Esophagus muscularis mucosa (tissue), 4 donors: ENCODE measurements at regions not wholly inside any gene's neighbourhood (a gene's known extent, or its start where the extent isn't known, plus 50 kb on each side); places are given as distances from the start of the nearest gene placed in this dataset.

Experiments used
- DNase-seq: peaks from one replicate; pipeline ENCODE4 v3.0.0-alpha.2; 2017; ENCODE audit errors: extremely low spot score
- H3K27ac ChIP-seq, 4 donors: fragments of 200-600 bp; sonication (generic); replicated peaks in 1 of 4; 1 replicate in 3 of 4; 2 replicates in 1 of 4; pipeline ENCODE4 v1.5.1; 2016 to 2019; ENCODE audit warnings: mild to moderate bottlenecking in 1 of 4
- H3K27me3 ChIP-seq, 4 donors: fragments of 200-600 bp; sonication (generic); one replicate each; pipeline versions ENCODE4 v1.5.1 to v1.6.0; 2016 to 2019
- H3K36me3 ChIP-seq, 4 donors: fragments of 200-600 bp; sonication (generic); one replicate each; pipeline ENCODE4 v1.5.1; 2016 to 2019
- H3K4me1 ChIP-seq, 4 donors: fragments of 200-600 bp; sonication (generic); one replicate each; pipeline ENCODE4 v1.5.1; 2016 to 2019
- H3K4me3 ChIP-seq, 4 donors: fragments of 200-600 bp; sonication (generic); 1 replicate in 2 of 4; 2 replicates in 2 of 4; pipeline ENCODE4 v1.5.1; 2016 to 2019; ENCODE audit warnings: mild to moderate bottlenecking in 4 of 4, moderate library complexity in 1 of 4
- H3K9me3 ChIP-seq, 4 donors: fragments of 200-600 bp; sonication (generic); 1 replicate in 3 of 4; 2 replicates in 1 of 4; pipeline ENCODE4 v1.5.1; 2016 to 2019
- CTCF ChIP-seq, 3 experiments: fragments of 200-600 bp in 2 of 3; fragments of 450-650 bp in 1 of 3; sonication (generic) in 2 of 3; IDR thresholded peaks; one replicate each; pipeline ENCODE4 v1.5.1; 2017 to 2019; ENCODE audit warnings: antibody characterized with exemption in 3 of 3, mild to moderate bottlenecking in 2 of 3, moderate library complexity in 1 of 3
- EP300 ChIP-seq: sonication (generic); formaldehyde crosslinking; IDR thresholded peaks from one replicate; pipeline ENCODE4 v1.6.1; 2017; ENCODE audit warnings: antibody characterized with exemption
- POLR2A ChIP-seq: fragments of 450-650 bp; IDR thresholded peaks from one replicate; pipeline ENCODE4 v1.6.1; 2017; ENCODE audit warnings: antibody characterized with exemption, moderate library complexity, mild to moderate bottlenecking, low read depth
- POLR2AphosphoS5 ChIP-seq, 2 donors: sonication (generic); formaldehyde crosslinking; IDR thresholded peaks; one replicate each; pipeline ENCODE4 v1.6.1; 2017; ENCODE audit warnings: antibody characterized with exemption in 2 of 2
- WGBS: methylation state at CpG from one replicate; pipeline ENCODE4 v1.1.5; 2018; 5-methylcytosine and 5-hydroxymethylcytosine counted together
- intact Hi-C: fragments of 100-400 bp; cut with DNase I; formaldehyde crosslinking; loops from one replicate; pipeline ENCODE4 v1.15.1; 2023

GRCh38 chr2:236671896-236672562, 102.4 kb downstream of the ACKR3 start:
- no peak overlapping the region for H3K4me3 ChIP-seq
- TF ChIP-seq POLR2A (no peak), CTCF (IDR thresholded peaks at IDR 0.05) (no peak), EP300 (no peak), POLR2AphosphoS5 (IDR thresholded peaks at IDR 0.05) (no peak)
- DNase-seq: peak; percentile 62
- no peaks in the 10 kb centered on the region for H3K27me3 ChIP-seq
- H3K9me3 ChIP-seq: peaks cover 0 to 3% (median 0%) of the 10 kb centered on the region in 4 donors
- intact Hi-C loops: no loop called here
- peaks cover 10 to 20% (median 17%) of the 10 kb centered on the region in 4 donors for H3K4me1 ChIP-seq
- no peak overlapping the region for H3K27ac ChIP-seq
- 93% methylated on average over 9 of the region's 11 CpGs for WGBS
- H3K36me3 ChIP-seq: no peaks in the 10 kb centered on the region

GRCh38 chr2:236672606-236673005, 103.0 kb downstream of the ACKR3 start:
- Histone ChIP-seq H3K4me1 (peaks cover 10 to 20% (median 18%) of the 10 kb centered on the region in 4 donors), H3K9me3 (no peaks in the 10 kb centered on the region), H3K4me3 (no peak overlapping the region), H3K27me3 (no peaks in the 10 kb centered on the region), H3K27ac (no peak overlapping the region), H3K36me3 (no peaks in the 10 kb centered on the region)
- TF ChIP-seq EP300: no peak
- TF ChIP-seq POLR2AphosphoS5 (IDR thresholded peaks at IDR 0.05): no peak
- TF ChIP-seq POLR2A: no peak
- TF ChIP-seq CTCF (IDR thresholded peaks at IDR 0.05): no peak
- DNase-seq: peak; percentile 72
- 98% methylated on average over 5 of the region's 5 CpGs for WGBS
- intact Hi-C loops: no loop called here

DNA sequence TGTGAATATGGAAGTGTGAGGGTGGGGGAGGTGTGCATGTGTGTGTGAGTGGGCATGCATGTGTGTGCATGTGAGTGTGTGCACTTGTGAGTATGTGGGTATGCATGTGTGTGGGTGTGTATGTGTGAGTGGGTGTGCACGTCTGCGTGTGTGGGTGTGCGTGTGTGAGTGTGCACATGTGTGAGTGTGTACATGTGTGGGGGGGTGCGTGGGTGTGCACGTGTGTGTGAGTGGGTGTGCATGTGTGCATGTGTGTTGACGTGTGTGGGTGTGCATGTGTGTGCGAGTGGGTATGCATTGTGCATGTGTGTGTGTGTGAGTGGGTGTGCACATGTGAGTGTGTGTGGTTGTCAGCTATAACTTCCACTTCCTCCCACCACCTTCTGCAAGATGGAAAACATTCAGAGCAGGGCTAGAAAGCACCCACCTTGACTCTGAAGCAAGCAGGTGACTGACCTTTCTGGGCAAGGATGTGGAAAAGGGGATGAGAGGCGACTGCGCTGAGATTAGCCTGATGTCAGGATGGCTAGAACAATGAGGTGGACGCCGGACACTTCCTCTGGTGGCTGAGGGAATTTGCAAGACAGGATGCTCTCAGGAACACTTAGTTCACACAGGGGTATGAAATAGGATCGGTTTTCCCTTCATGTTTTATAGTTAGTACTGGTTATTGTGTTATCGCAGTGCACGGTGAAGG, 103.6 kb downstream of the ACKR3 start:
- Histone ChIP-seq H3K27ac (no peak overlapping the region), H3K4me1 (peaks cover 10 to 20% (median 18%) of the 10 kb centered on the region in 4 donors)

GRCh38 chr2:236673823-236674185, 104.2 kb downstream of the ACKR3 start:
- H3K4me1 ChIP-seq: peaks cover 10 to 20% (median 18%) of the 10 kb centered on the region in 4 donors
- intact Hi-C loops: no loop called here
- WGBS: 88% methylated on average over 3 of the region's 4 CpGs
- no peaks in the 10 kb centered on the region for H3K9me3 ChIP-seq
- TF ChIP-seq EP300: no peak
- no peak for TF ChIP-seq POLR2AphosphoS5 (IDR thresholded peaks at IDR 0.05)
- TF ChIP-seq POLR2A: no peak
- TF ChIP-seq CTCF (IDR thresholded peaks at IDR 0.05): no peak
- no peak overlapping the region for H3K4me3 ChIP-seq
- no peaks in the 10 kb centered on the region for H3K27me3 ChIP-seq
- DNase-seq: no peak
- no peak overlapping the region for H3K27ac ChIP-seq
- H3K36me3 ChIP-seq: no peaks in the 10 kb centered on the region

More for the DNA sequence above, 103.6 kb downstream of the ACKR3 start:
- TF ChIP-seq POLR2AphosphoS5 (IDR thresholded peaks at IDR 0.05) (no peak), EP300 (no peak), POLR2A (no peak), CTCF (IDR thresholded peaks at IDR 0.05) (no peak)
- Histone ChIP-seq H3K4me3 (no peak overlapping the region), H3K27me3 (no peaks in the 10 kb centered on the region), H3K36me3 (no peaks in the 10 kb centered on the region), H3K9me3 (no peaks in the 10 kb centered on the region)
- intact Hi-C loops: no loop called here
- DNase-seq: peak; percentile 55
- 91% methylated on average over 14 of the region's 14 CpGs for WGBS
